Epithelial cell of proximal tubule (primary cell): ENCODE measurements at regions not wholly inside any gene's neighbourhood (a gene's known extent, or its start where the extent isn't known, plus 50 kb on each side); places are given as distances from the start of the nearest gene placed in this dataset.

Source experiments
- DNase-seq: peaks from one replicate; pipeline ENCODE4 v3.0.0-alpha.2; 2011; ENCODE audit warnings: low read depth
- H3K4me3 ChIP-seq: 2 replicates; pipeline ENCODE4 v1.5.1; 2011; ENCODE audit warnings: low read depth, mild to moderate bottlenecking, low read length
- CTCF ChIP-seq: conservative IDR thresholded peaks from 2 replicates; pipeline ENCODE4 v1.5.1; 2012; ENCODE audit warnings: low read depth, mild to moderate bottlenecking, low read length

GRCh38 chr6:6376845-6377244 lies 56.4 kb upstream of the F13A1 start:
- no peak overlapping the region for H3K4me3 ChIP-seq
- TF ChIP-seq CTCF, result no peak
- DNase-seq, result no peak

- no peak for TF ChIP-seq CTCF
- H3K4me3 ChIP-seq, result no peak overlapping the region
Measured at GRCh38 chr6:6377621-6378020, 57.2 kb upstream of the F13A1 start.

GRCh38 chr6:6379573-6379972 lies 59.1 kb upstream of the F13A1 start:
- DNase-seq, result peak; percentile 49
- no peak for TF ChIP-seq CTCF
- no peak overlapping the region for H3K4me3 ChIP-seq

More at GRCh38 chr6:6377621-6378020, 57.2 kb upstream of the F13A1 start:
- no peak for DNase-seq

- H3K4me3 ChIP-seq, result no peak overlapping the region
- no peak for DNase-seq
- TF ChIP-seq CTCF, result no peak
Measured at GRCh38 chr6:6384520-6384919, 64.1 kb upstream of the F13A1 start.

- DNase-seq, result no peak
- H3K4me3 ChIP-seq, result no peak overlapping the region
- TF ChIP-seq CTCF, result no peak
Measured at GRCh38 chr6:6386010-6386409, 65.5 kb upstream of the F13A1 start.

- no peak overlapping the region for H3K4me3 ChIP-seq
- TF ChIP-seq CTCF, result no peak
- no peak for DNase-seq
Measured at GRCh38 chr6:6390849-6391602, 70.6 kb upstream of the F13A1 start.
